SK-N-SH (cell line): ENCODE measurements at regions not wholly inside any gene's neighbourhood (a gene's known extent, or its start where the extent isn't known, plus 50 kb on each side); places are given as distances from the start of the nearest gene placed in this dataset.

ENCODE experiments used
- CTCF ChIP-seq: fragments of 200-600 bp; sonication (generic); IDR thresholded peaks from 2 replicates; pipeline ENCODE4 v1.6.1; 2017; ENCODE audit warnings: antibody characterized with exemption, mild to moderate bottlenecking, moderate library complexity
- EP300 ChIP-seq, 2 experiments: IDR thresholded peaks; 2 replicates each; pipeline versions ENCODE4 v1.4.0 to v1.6.1; 2012; ENCODE audit warnings: borderline replicate concordance in 1 of 2, low read depth in 1 of 2, low read length in 1 of 2
- NRF1 ChIP-seq: IDR thresholded peaks from 2 replicates; pipeline ENCODE4 v1.6.1; 2012; ENCODE audit warnings: low read depth, mild to moderate bottlenecking, low read length

GRCh38 chr4:187789078-187789477 is 206.5 kb upstream of the ZFP42 start:
- TF ChIP-seq CTCF (no peak), NRF1 (no peak), EP300 (IDR thresholded peaks at IDR 0.05; ENCODE audit: borderline replicate concordance in 1 of 2, low read depth in 1 of 2, low read length in 1 of 2) (no peak)
